ENCODE measurements at regions not wholly inside any gene's neighbourhood (a gene's known extent, or its start where the extent isn't known, plus 50 kb on each side); places are given as distances from the start of the nearest gene placed in this dataset.

DNA sequence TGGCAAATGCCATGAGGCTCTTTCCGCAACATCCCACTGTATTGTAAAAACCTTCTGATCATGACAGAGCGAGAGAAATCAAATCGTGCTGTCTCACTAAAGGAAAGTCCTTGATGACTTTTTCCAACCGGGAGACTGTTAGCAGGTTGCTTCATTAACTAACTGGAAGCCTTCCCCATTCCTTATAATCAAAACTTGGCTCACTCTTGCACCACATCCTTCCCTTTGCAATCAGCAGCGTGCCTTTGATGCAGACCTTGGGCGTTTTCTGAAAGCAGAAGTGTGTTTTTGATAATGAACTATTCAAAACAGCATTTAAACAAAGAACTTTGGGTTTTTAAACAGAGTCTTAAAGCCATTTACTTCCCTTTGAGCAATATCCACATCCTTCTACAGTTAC, 96.2 kb upstream of the CNR1 start:
- no peak overlapping the region for H3K4me3 ChIP-seq
- 31% methylated on average over 6 of the region's 6 CpGs for WGBS (ENCODE audit: insufficient coverage, insufficient replicate concordance, low lambda C conversion rate, missing lambda C conversion rate)
- no peak overlapping the region for H3K4me2 ChIP-seq (ENCODE audit: control insufficient read depth, insufficient read depth)
- no peaks in the 10 kb centered on the region for H3K9me3 ChIP-seq (replicated peaks; ENCODE audit: control insufficient read depth, insufficient read depth, low read length)
- peak; percentile 52; the same call in 1 of the 2 replicates for TF ChIP-seq SPI1 (IDR thresholded peaks at IDR 0.05; ENCODE audit: borderline replicate concordance, insufficient read depth, low read depth, low read length)
- TF ChIP-seq NR2C2 (IDR thresholded peaks at IDR 0.05; ENCODE audit: borderline replicate concordance, control insufficient read depth, insufficient read length, low read depth), result no peak
- no peak for TF ChIP-seq STAT1 (conservative IDR thresholded peaks at IDR 0.05)
- TF ChIP-seq CBX3 (IDR thresholded peaks at IDR 0.05; ENCODE audit: borderline replicate concordance, low read depth), result no peak
- TF ChIP-seq ZBTB11 (CRISPR knock-in tag; IDR thresholded peaks at IDR 0.05), result no peak
- no peak for TF ChIP-seq RB1 (IDR thresholded peaks at IDR 0.05; ENCODE audit: borderline replicate concordance)
- H4K20me1 ChIP-seq (ENCODE audit: control insufficient read depth, insufficient read depth), result no peaks in the 10 kb centered on the region
- no peak overlapping the region for H3K27ac ChIP-seq (ENCODE audit: control insufficient read depth, insufficient read depth)
- intact Hi-C loops (cut with micrococcal nuclease; ENCODE audit: unreplicated experiment) (no loop called here), in situ Hi-C loops (cut with MboI) (no loop called here)
- H3K36me3 ChIP-seq (ENCODE audit: control insufficient read depth in 2 of 2, insufficient read depth in 2 of 2, low read length in 1 of 2), result no peaks in the 10 kb centered on the region
- ChIA-PET SMC1A (ENCODE audit: uncharacterized antibody, unreplicated experiment) (no interaction called here), CTCF (interaction anchor here (1.3 kb wide), 1 partner anchor 46 kb away, joined by 3 read pairs; no protein-coding TSS in a partner anchor), POLR2A (no interaction called here), RAD21 (ENCODE audit: unreplicated experiment) (no interaction called here)
- no peaks in the 10 kb centered on the region for H3K4me1 ChIP-seq (ENCODE audit: control insufficient read depth, insufficient read depth, low read length)
- FAIRE-seq (no peak), ATAC-seq (no peak), DNase-seq (ENCODE audit: low read depth, low spot score) (no peak)
- no TSS peak for BruUV-seq (replicated peaks)
- H2AFZ ChIP-seq (ENCODE audit: control insufficient read depth, low read depth, low read length), result no peak overlapping the region
- H3K79me2 ChIP-seq (ENCODE audit: control insufficient read depth, insufficient read depth, low read length), result no peaks in the 10 kb centered on the region
- no peak overlapping the region for H3K9ac ChIP-seq (ENCODE audit: control insufficient read depth, insufficient read depth, low read length)
- no peaks in the 10 kb centered on the region for H3K27me3 ChIP-seq (replicated peaks in 1 of 2; ENCODE audit: control insufficient read depth in 2 of 2, insufficient read depth in 2 of 2, low read length in 1 of 2)
